Endothelial cell of umbilical vein (primary cell): ENCODE measurements at regions not wholly inside any gene's neighbourhood (a gene's known extent, or its start where the extent isn't known, plus 50 kb on each side); places are given as distances from the start of the nearest gene placed in this dataset.
"Not testable (repeated sequence)": the region's sequence is repeated elsewhere in the genome, so short reads cannot be mapped to it uniquely, and the experiment has no call there.

Source experiments
- BruUV-seq: library from RNA; stranded (reverse); fragments of 400-500 nt; replicated peaks from 2 replicates; lab custom pipeline; 2021; lab: Mats Ljungman, UMichigan
- CTCF ChIA-PET: fragments of 300-600, 350-600 bp; sonication (Branson Sonifier 250); formaldehyde crosslinking; loops from one replicate; lab custom pipeline; 2021; ENCODE audit warnings: antibody characterized with exemption, inconsistent platforms; lab: Charles Lee
- POLR2A ChIA-PET: fragments of 300-600, 350-600 bp; sonication (Branson Sonifier 250); formaldehyde crosslinking; loops from one replicate; lab custom pipeline; 2021; ENCODE audit warnings: antibody characterized with exemption, inconsistent platforms; lab: Charles Lee
- DNase-seq: peaks from one replicate; pipeline ENCODE4 v3.0.0-alpha.2; 2011; ENCODE audit warnings: low read depth, low spot score
- FAIRE-seq: peaks from 2 replicates; lab custom pipeline; 2011; peaks lifted over from hg19 to GRCh38; lab: Jason Lieb, UNC
- H2AFZ ChIP-seq: 2 replicates; pipeline ENCODE4 v1.6.0; 2012; ENCODE audit warnings: low read depth, low read length, control low read depth, inconsistent platforms
- H3K27ac ChIP-seq: 2 replicates; pipeline ENCODE4 v1.5.1; 2011; ENCODE audit warnings: low read depth, mild to moderate bottlenecking, control low read depth, low read length, moderate library complexity; ENCODE audit not compliant: insufficient read depth
- H3K27me3 ChIP-seq, 2 experiments: 2 replicates each; pipeline versions ENCODE4 v1.6.0 to v1.6.1; 2011; ENCODE audit warnings: low read length in 2 of 2, mixed read lengths in 1 of 2; ENCODE audit not compliant: control insufficient read depth in 2 of 2, insufficient read depth in 2 of 2
- H3K36me3 ChIP-seq, 2 experiments: 2 replicates in 1 of 2; 3 replicates in 1 of 2; pipeline ENCODE4 v1.5.1; 2011; ENCODE audit warnings: low read length in 2 of 2, mild to moderate bottlenecking in 1 of 2, moderate library complexity in 1 of 2; ENCODE audit not compliant: control insufficient read depth in 2 of 2, insufficient read depth in 2 of 2; ENCODE audit errors: extremely low read depth in 1 of 2
- H3K4me1 ChIP-seq: 3 replicates; pipeline ENCODE4 v1.5.1; 2011; ENCODE audit warnings: mild to moderate bottlenecking, low read length; ENCODE audit not compliant: control insufficient read depth, insufficient read depth; ENCODE audit errors: extremely low read depth
- H3K4me2 ChIP-seq: 2 replicates; pipeline ENCODE4 v1.6.1; 2011; ENCODE audit warnings: low read length, control low read depth, mixed read lengths; ENCODE audit not compliant: insufficient read depth
- H3K4me3 ChIP-seq, 3 experiments: fragments of 200-600 bp in 1 of 3; sonication (generic), shearing (Covaris generic) in 1 of 3; replicated peaks in 1 of 3; 2 replicates each; pipeline ENCODE4 v1.5.1; 2011 to 2016; ENCODE audit warnings: control low read depth in 3 of 3, low read length in 3 of 3, mild to moderate bottlenecking in 2 of 3, inconsistent platforms in 1 of 3, low read depth in 1 of 3, moderate library complexity in 1 of 3; ENCODE audit not compliant: insufficient read depth in 1 of 3
- H3K79me2 ChIP-seq: 2 replicates; pipeline ENCODE4 v1.6.0; 2012; ENCODE audit warnings: low read length, inconsistent platforms; ENCODE audit not compliant: control insufficient read depth, insufficient read depth
- H3K9ac ChIP-seq: replicated peaks from 2 replicates; pipeline ENCODE3; 2011; ENCODE audit warnings: low read length, control low read depth; ENCODE audit not compliant: insufficient read depth; ENCODE audit errors: extremely low read depth
- H3K9me1 ChIP-seq: replicated peaks from 3 replicates; pipeline ENCODE4 v1.6.0; 2011; ENCODE audit warnings: mild to moderate bottlenecking, low read length; ENCODE audit not compliant: control insufficient read depth, insufficient read depth; ENCODE audit errors: extremely low read depth
- H3K9me3 ChIP-seq: replicated peaks from 2 replicates; pipeline ENCODE4 v1.5.1; 2012; ENCODE audit warnings: low read length, inconsistent platforms; ENCODE audit not compliant: control insufficient read depth, insufficient read depth
- H4K20me1 ChIP-seq: replicated peaks from 2 replicates; pipeline ENCODE3; 2011; ENCODE audit warnings: mild to moderate bottlenecking, low read length; ENCODE audit not compliant: control insufficient read depth, insufficient read depth; ENCODE audit errors: extremely low read depth
- CTCF ChIP-seq, 2 donors: IDR thresholded peaks; 1 replicate in 1 of 2; 2 replicates in 1 of 2; pipeline ENCODE4 v1.5.1; 2011; ENCODE audit warnings: low read length in 2 of 2, mild to moderate bottlenecking in 2 of 2, moderate library complexity in 2 of 2, control low read depth in 1 of 2, inconsistent platforms in 1 of 2, low read depth in 1 of 2; ENCODE audit not compliant: insufficient read depth in 1 of 2; ENCODE audit errors: extremely low read depth in 1 of 2
- EZH2 ChIP-seq: IDR thresholded peaks from 2 replicates; pipeline ENCODE4 v1.6.1; 2012; ENCODE audit warnings: borderline replicate concordance, low read depth, mild to moderate bottlenecking, moderate library complexity, low read length, inconsistent platforms; ENCODE audit not compliant: severe bottlenecking
- FOS ChIP-seq: IDR thresholded peaks from 2 replicates; pipeline ENCODE4 v1.6.1; 2011; ENCODE audit warnings: mild to moderate bottlenecking, low read length, moderate library complexity, borderline replicate concordance; ENCODE audit not compliant: insufficient read depth
- GATA2 ChIP-seq: IDR thresholded peaks from 2 replicates; pipeline ENCODE4 v1.7.0; 2011; ENCODE audit warnings: low read depth, mild to moderate bottlenecking, moderate library complexity, mixed read lengths, low read length; ENCODE audit not compliant: insufficient read length, insufficient read depth
- JUN ChIP-seq: IDR thresholded peaks from 2 replicates; pipeline ENCODE4 v1.6.1; 2011; ENCODE audit warnings: borderline replicate concordance, low read depth; ENCODE audit not compliant: insufficient read length, insufficient read depth
- MAX ChIP-seq: IDR thresholded peaks from 2 replicates; pipeline ENCODE4 v1.6.1; 2011; ENCODE audit not compliant: insufficient read depth, insufficient read length
- MYC ChIP-seq: IDR thresholded peaks from one replicate; pipeline ENCODE4 v1.6.1; 2011; ENCODE audit warnings: mild to moderate bottlenecking, low read depth, low read length
- POLR2A ChIP-seq: IDR thresholded peaks from 2 replicates; pipeline ENCODE4 v1.6.1; 2012; ENCODE audit warnings: low read depth, mild to moderate bottlenecking, control low read depth, low read length
- POLR2AphosphoS5 ChIP-seq: IDR thresholded peaks from 2 replicates; pipeline ENCODE4 v1.6.1; 2012; ENCODE audit warnings: low read depth, mild to moderate bottlenecking, control low read depth, low read length, moderate library complexity; ENCODE audit not compliant: insufficient read depth
- dilution Hi-C: fragments of 300-500 bp; cut with MboI; formaldehyde crosslinking; loops from one replicate; pipeline ENCODE4 v1.15.0; 2019; ENCODE audit warnings: low sequenced_read_pairs; ENCODE audit not compliant: extremely low pct_ligation_motif_present
- intact Hi-C: fragments of 100-400 bp; cut with micrococcal nuclease; formaldehyde crosslinking; loops from one replicate; pipeline ENCODE4 v1.10.0; 2022

DNA sequence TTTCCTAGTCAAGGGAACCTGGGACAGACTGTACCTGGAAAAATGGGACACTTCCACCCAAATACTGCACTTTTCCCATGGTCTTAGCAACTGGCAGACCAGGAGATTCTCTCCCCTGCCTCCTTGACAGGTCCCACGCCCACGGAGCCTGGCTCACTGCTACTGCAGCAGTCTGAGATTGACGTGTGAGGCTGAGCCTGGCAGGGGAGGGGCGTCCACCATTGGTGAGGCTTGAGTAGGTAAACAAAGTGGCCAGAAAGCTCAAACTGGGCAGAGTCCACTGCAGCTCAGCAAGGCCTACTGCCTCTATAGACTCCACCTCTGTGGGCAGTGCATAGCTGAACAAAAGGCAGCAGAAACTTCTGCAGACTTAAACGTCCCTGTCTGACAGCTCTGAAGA is 301.4 kb downstream of the SLITRK2 start:
- FAIRE-seq, H3K36me3 ChIP-seq, H4K20me1 ChIP-seq, H3K4me1 ChIP-seq, dilution Hi-C loops, H3K9ac ChIP-seq, intact Hi-C loops, H3K9me1 ChIP-seq, DNase-seq, H2AFZ ChIP-seq, H3K9me3 ChIP-seq, BruUV-seq, H3K79me2 ChIP-seq, CTCF ChIA-PET, POLR2A ChIA-PET, H3K27ac ChIP-seq, H3K27me3 ChIP-seq, H3K4me3 ChIP-seq, H3K4me2 ChIP-seq: not testable (repeated sequence)

DNA sequence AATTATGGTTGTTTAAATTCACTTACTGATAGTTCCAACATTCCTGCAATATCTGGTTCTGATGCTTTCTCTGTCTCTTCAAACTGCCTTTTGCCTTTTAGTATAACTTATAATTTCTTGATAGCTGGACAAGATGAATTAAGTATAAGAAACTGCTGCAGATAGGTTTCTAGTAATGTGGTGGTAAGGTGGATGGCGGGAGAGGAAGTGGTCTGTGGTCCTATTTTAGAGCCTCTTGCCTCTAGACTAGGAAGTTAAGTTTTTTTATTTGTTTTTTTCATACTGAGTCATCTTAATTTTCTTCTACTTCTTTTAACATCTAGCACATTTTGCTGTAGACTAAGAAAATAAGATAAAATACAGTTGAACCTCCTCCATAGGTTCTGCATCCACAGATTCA is 310.0 kb downstream of the SLITRK2 start:
- no peaks in the 10 kb centered on the region for H3K9me1 ChIP-seq
- dilution Hi-C loops (no loop called here), intact Hi-C loops (no loop called here)
- no peak for DNase-seq
- no peak overlapping the region for H3K27ac ChIP-seq
- no peaks in the 10 kb centered on the region for H4K20me1 ChIP-seq
- H2AFZ ChIP-seq: no peak overlapping the region
- no peaks in the 10 kb centered on the region for H3K4me1 ChIP-seq
- no peak for TF ChIP-seq POLR2AphosphoS5
- no peak for TF ChIP-seq MYC
- no peak for TF ChIP-seq GATA2
- no peak for TF ChIP-seq POLR2A
- no peak for TF ChIP-seq CTCF (IDR thresholded peaks at IDR 0.05; ENCODE audit: extremely low read depth in 1 of 2, insufficient read depth in 1 of 2, low read depth in 1 of 2, low read length in 2 of 2)
- no peak for TF ChIP-seq EZH2
- TF ChIP-seq FOS: no peak
- TF ChIP-seq JUN: no peak
- TF ChIP-seq MAX: no peak
- ChIA-PET POLR2A (no interaction called here), CTCF (no interaction called here)
- no peak for FAIRE-seq
- no peaks in the 10 kb centered on the region for H3K36me3 ChIP-seq
- H3K9me3 ChIP-seq: no peaks in the 10 kb centered on the region
- no peak overlapping the region for H3K9ac ChIP-seq
- no peaks in the 10 kb centered on the region for H3K27me3 ChIP-seq
- no peak overlapping the region for H3K4me2 ChIP-seq
- H3K79me2 ChIP-seq: no peaks in the 10 kb centered on the region
- no peak overlapping the region for H3K4me3 ChIP-seq
- BruUV-seq: no TSS peak
